ENCODE measurements at regions not wholly inside any gene's neighbourhood (a gene's known extent, or its start where the extent isn't known, plus 50 kb on each side); places are given as distances from the start of the nearest gene placed in this dataset.

DNA sequence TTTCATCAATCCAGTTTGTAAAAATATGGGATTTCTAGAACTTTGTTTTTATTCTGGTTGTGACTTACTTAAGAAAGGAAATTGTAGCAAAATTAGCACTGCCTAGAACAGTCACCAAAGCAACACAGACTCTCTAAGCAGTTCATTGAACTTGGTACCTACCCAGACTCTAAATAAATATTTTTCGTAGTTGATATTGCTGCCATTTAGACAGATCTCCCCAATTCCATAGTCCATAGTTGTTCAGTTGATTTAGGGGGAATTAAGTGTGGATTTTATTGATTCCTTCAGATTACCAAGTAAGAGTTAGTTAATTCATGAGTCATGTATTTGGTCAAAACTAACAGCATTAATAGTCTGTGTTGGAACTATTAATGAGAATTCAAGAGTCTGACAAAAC, 822.5 kb downstream of the DHX35 start (continued):
- TF ChIP-seq, protein P1, sequence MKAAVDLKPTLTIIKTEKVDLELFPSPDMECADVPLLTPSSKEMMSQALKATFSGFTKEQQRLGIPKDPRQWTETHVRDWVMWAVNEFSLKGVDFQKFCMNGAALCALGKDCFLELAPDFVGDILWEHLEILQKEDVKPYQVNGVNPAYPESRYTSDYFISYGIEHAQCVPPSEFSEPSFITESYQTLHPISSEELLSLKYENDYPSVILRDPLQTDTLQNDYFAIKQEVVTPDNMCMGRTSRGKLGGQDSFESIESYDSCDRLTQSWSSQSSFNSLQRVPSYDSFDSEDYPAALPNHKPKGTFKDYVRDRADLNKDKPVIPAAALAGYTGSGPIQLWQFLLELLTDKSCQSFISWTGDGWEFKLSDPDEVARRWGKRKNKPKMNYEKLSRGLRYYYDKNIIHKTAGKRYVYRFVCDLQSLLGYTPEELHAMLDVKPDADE (IDR thresholded peaks at IDR 0.05): no peak
- no peak for TF ChIP-seq POLR2AphosphoS5 (IDR thresholded peaks at IDR 0.05; ENCODE audit: low read depth)

DNA sequence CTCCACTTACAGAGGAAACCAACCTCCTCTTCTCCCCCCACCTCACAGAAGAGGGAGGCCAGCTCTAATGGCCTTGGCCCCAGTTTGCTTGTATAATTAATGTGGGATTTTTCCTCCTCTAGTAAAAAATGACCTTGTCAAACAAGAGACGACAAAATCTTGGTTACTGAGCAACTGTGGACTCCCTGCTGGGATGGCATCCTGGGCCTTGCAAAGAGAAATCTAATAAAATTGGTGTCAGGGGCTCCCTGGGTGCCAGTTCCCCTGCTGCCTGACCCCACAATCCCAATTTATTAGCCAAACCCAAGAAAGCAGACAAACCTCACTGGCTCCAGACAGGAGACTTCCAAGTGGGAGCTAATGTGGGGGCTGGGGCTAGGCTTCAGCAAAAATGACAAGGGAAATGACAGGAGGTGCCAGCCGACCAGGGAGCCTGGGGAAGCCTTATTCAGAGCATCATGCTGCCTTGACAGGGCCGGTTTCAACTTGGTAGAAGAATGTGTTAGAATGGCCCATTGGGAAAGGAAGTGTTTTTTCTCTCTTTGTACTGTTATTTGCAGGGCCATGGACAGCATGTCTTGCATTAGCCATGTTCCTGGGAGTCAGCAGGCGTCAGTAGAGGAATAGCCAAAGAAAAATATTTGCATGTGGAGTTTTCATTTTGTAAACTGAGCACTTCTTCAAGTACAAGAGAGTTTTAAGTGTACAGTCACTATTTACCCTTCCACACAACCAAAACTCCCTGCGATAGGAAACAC, 816.9 kb downstream of the DHX35 start:
- H3K9me2 ChIP-seq (ENCODE audit: insufficient read depth): peaks cover 5% of the 10 kb centered on the region; the same call in 1 of the 2 replicates
- no peaks in the 10 kb centered on the region for H3F3A ChIP-seq (replicated peaks; ENCODE audit: low read depth)
- H3K27ac Mint-ChIP-seq: no peak overlapping the region
- no peaks in the 10 kb centered on the region for H3K27me3 Mint-ChIP-seq (ENCODE audit: insufficient read depth, low read depth, poor library complexity)
- DNase-seq (ENCODE audit: low spot score): peak; percentile 24
- H3K27me3 ChIP-seq (ENCODE audit: insufficient read depth): no peaks in the 10 kb centered on the region
- H3K4me1 Mint-ChIP-seq: no peaks in the 10 kb centered on the region
- no peak overlapping the region for H3K4me3 ChIP-seq
- H3K36me3 ChIP-seq (ENCODE audit: insufficient read depth): no peaks in the 10 kb centered on the region
- H3K4me1 ChIP-seq (ENCODE audit: insufficient read depth): no peaks in the 10 kb centered on the region
- no peak for ATAC-seq
- H3K79me2 ChIP-seq (replicated peaks; ENCODE audit: insufficient read depth): no peaks in the 10 kb centered on the region
- no peaks in the 10 kb centered on the region for H4K20me1 ChIP-seq (replicated peaks; ENCODE audit: insufficient read depth)
- no peak overlapping the region for H3K27ac ChIP-seq (ENCODE audit: low read depth)
- no peak overlapping the region for H2AFZ ChIP-seq
- TF ChIP-seq CREB1 (CRISPR knock-in tag; IDR thresholded peaks at IDR 0.05; ENCODE audit: low read depth) (no peak), STAT1 (IDR thresholded peaks at IDR 0.05; ENCODE audit: unreplicated experiment) (no peak), EZH2phosphoT487 (IDR thresholded peaks at IDR 0.05; ENCODE audit: unreplicated experiment) (no peak), EZH2 (IDR thresholded peaks at IDR 0.05; ENCODE audit: low read depth, unreplicated experiment) (no peak), ZNF114 (CRISPR knock-in tag; IDR thresholded peaks at IDR 0.05) (no peak), NANOG (IDR thresholded peaks at IDR 0.05; ENCODE audit: borderline replicate concordance) (no peak), ZNF331 (CRISPR knock-in tag; IDR thresholded peaks at IDR 0.05; ENCODE audit: low read depth) (no peak)
- TF ChIP-seq, protein P2, sequence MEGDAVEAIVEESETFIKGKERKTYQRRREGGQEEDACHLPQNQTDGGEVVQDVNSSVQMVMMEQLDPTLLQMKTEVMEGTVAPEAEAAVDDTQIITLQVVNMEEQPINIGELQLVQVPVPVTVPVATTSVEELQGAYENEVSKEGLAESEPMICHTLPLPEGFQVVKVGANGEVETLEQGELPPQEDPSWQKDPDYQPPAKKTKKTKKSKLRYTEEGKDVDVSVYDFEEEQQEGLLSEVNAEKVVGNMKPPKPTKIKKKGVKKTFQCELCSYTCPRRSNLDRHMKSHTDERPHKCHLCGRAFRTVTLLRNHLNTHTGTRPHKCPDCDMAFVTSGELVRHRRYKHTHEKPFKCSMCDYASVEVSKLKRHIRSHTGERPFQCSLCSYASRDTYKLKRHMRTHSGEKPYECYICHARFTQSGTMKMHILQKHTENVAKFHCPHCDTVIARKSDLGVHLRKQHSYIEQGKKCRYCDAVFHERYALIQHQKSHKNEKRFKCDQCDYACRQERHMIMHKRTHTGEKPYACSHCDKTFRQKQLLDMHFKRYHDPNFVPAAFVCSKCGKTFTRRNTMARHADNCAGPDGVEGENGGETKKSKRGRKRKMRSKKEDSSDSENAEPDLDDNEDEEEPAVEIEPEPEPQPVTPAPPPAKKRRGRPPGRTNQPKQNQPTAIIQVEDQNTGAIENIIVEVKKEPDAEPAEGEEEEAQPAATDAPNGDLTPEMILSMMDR (conservative IDR thresholded peaks at IDR 0.05; ENCODE audit: low read depth in 2 of 2): no peak
- TF ChIP-seq, protein P3, sequence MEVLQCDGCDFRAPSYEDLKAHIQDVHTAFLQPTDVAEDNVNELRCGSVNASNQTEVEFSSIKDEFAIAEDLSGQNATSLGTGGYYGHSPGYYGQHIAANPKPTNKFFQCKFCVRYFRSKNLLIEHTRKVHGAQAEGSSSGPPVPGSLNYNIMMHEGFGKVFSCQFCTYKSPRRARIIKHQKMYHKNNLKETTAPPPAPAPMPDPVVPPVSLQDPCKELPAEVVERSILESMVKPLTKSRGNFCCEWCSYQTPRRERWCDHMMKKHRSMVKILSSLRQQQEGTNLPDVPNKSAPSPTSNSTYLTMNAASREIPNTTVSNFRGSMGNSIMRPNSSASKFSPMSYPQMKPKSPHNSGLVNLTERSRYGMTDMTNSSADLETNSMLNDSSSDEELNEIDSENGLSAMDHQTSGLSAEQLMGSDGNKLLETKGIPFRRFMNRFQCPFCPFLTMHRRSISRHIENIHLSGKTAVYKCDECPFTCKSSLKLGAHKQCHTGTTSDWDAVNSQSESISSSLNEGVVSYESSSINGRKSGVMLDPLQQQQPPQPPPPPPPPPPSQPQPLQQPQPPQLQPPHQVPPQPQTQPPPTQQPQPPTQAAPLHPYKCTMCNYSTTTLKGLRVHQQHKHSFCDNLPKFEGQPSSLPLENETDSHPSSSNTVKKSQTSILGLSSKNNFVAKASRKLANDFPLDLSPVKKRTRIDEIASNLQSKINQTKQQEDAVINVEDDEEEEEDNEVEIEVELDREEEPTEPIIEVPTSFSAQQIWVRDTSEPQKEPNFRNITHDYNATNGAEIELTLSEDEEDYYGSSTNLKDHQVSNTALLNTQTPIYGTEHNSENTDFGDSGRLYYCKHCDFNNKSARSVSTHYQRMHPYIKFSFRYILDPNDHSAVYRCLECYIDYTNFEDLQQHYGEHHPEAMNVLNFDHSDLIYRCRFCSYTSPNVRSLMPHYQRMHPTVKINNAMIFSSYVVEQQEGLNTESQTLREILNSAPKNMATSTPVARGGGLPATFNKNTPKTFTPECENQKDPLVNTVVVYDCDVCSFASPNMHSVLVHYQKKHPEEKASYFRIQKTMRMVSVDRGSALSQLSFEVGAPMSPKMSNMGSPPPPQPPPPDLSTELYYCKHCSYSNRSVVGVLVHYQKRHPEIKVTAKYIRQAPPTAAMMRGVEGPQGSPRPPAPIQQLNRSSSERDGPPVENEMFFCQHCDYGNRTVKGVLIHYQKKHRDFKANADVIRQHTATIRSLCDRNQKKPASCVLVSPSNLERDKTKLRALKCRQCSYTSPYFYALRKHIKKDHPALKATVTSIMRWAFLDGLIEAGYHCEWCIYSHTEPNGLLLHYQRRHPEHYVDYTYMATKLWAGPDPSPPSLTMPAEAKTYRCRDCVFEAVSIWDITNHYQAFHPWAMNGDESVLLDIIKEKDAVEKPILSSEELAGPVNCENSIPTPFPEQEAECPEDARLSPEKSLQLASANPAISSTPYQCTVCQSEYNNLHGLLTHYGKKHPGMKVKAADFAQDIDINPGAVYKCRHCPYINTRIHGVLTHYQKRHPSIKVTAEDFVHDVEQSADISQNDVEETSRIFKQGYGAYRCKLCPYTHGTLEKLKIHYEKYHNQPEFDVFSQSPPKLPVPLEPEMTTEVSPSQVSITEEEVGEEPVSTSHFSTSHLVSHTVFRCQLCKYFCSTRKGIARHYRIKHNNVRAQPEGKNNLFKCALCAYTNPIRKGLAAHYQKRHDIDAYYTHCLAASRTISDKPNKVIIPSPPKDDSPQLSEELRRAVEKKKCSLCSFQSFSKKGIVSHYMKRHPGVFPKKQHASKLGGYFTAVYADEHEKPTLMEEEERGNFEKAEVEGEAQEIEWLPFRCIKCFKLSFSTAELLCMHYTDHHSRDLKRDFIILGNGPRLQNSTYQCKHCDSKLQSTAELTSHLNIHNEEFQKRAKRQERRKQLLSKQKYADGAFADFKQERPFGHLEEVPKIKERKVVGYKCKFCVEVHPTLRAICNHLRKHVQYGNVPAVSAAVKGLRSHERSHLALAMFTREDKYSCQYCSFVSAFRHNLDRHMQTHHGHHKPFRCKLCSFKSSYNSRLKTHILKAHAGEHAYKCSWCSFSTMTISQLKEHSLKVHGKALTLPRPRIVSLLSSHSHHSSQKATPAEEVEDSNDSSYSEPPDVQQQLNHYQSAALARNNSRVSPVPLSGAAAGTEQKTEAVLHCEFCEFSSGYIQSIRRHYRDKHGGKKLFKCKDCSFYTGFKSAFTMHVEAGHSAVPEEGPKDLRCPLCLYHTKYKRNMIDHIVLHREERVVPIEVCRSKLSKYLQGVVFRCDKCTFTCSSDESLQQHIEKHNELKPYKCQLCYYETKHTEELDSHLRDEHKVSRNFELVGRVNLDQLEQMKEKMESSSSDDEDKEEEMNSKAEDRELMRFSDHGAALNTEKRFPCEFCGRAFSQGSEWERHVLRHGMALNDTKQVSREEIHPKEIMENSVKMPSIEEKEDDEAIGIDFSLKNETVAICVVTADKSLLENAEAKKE (CRISPR knock-in tag; IDR thresholded peaks at IDR 0.05): no peak
- TF ChIP-seq, protein P4, sequence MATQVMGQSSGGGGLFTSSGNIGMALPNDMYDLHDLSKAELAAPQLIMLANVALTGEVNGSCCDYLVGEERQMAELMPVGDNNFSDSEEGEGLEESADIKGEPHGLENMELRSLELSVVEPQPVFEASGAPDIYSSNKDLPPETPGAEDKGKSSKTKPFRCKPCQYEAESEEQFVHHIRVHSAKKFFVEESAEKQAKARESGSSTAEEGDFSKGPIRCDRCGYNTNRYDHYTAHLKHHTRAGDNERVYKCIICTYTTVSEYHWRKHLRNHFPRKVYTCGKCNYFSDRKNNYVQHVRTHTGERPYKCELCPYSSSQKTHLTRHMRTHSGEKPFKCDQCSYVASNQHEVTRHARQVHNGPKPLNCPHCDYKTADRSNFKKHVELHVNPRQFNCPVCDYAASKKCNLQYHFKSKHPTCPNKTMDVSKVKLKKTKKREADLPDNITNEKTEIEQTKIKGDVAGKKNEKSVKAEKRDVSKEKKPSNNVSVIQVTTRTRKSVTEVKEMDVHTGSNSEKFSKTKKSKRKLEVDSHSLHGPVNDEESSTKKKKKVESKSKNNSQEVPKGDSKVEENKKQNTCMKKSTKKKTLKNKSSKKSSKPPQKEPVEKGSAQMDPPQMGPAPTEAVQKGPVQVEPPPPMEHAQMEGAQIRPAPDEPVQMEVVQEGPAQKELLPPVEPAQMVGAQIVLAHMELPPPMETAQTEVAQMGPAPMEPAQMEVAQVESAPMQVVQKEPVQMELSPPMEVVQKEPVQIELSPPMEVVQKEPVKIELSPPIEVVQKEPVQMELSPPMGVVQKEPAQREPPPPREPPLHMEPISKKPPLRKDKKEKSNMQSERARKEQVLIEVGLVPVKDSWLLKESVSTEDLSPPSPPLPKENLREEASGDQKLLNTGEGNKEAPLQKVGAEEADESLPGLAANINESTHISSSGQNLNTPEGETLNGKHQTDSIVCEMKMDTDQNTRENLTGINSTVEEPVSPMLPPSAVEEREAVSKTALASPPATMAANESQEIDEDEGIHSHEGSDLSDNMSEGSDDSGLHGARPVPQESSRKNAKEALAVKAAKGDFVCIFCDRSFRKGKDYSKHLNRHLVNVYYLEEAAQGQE (IDR thresholded peaks at IDR 0.05; ENCODE audit: unreplicated experiment): no peak
- peaks cover 15% of the 10 kb centered on the region for H3K36me3 Mint-ChIP-seq (ENCODE audit: low read depth)
- peaks cover 2% of the 10 kb centered on the region; the same call in 1 of the 3 replicates for H3K9me3 Mint-ChIP-seq
- H3K4me2 ChIP-seq: no peak overlapping the region
- H3K4me3 Mint-ChIP-seq: no peak overlapping the region
